AG09309 (cell line): ENCODE measurements at regions not wholly inside any gene's neighbourhood (a gene's known extent, or its start where the extent isn't known, plus 50 kb on each side); places are given as distances from the start of the nearest gene placed in this dataset.

Experiments
- DNase-seq: peaks from one replicate; pipeline ENCODE4 v3.0.0-alpha.2; 2010; ENCODE audit warnings: low read depth
- H3K4me3 ChIP-seq: 2 replicates; pipeline ENCODE4 v1.5.1; 2011; ENCODE audit warnings: mild to moderate bottlenecking, low read depth, low read length, moderate library complexity; ENCODE audit not compliant: control insufficient read depth
- TF ChIP-seq, protein P1 (sequence below): IDR thresholded peaks from 2 replicates; pipeline ENCODE4 v1.5.1; 2011; ENCODE audit warnings: mild to moderate bottlenecking, low read depth, low read length, inconsistent platforms; ENCODE audit not compliant: insufficient read depth, control insufficient read depth; ENCODE audit errors: missing control alignments

DNA sequence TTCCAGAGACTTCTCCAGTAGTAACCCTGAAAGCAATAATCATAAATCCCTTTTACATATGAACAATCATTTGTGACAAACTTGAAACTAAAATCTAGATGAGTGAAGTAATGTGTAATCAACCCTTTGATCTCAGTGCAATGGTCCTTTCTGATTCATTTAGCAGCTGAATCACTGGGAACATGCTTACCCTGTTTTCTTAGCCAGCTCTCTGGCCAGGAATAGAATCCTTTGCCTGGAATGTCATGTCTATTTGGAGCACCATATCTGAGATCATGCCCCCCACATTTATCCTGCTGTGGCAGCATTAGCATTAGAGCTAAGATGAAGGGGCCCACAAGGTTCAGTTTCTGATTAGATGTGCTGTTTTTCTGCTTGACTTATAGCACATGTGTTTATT is 309.8 kb downstream of the OXSM start:
- no peak for DNase-seq

DNA sequence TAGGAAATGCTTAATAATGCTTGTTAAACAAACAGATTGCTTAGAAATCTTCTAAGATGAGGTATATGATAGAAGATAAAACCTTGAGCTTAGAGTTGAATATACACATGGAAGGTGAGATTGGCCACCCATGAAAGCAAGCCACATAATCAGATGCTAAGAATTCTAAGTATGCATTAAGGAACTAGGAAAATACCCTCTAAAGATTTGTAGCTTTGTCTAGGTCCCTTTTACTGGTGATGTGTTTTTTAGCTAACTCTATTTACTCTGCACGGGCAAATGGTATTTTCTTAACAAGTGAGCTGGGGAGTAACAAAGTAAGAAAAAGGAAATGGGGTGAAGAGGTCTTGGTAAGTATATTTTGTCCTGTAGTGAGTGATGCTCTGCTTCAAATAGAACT is 310.3 kb downstream of the OXSM start:
- no peak overlapping the region for H3K4me3 ChIP-seq
- DNase-seq: no peak
- TF ChIP-seq, protein P1, sequence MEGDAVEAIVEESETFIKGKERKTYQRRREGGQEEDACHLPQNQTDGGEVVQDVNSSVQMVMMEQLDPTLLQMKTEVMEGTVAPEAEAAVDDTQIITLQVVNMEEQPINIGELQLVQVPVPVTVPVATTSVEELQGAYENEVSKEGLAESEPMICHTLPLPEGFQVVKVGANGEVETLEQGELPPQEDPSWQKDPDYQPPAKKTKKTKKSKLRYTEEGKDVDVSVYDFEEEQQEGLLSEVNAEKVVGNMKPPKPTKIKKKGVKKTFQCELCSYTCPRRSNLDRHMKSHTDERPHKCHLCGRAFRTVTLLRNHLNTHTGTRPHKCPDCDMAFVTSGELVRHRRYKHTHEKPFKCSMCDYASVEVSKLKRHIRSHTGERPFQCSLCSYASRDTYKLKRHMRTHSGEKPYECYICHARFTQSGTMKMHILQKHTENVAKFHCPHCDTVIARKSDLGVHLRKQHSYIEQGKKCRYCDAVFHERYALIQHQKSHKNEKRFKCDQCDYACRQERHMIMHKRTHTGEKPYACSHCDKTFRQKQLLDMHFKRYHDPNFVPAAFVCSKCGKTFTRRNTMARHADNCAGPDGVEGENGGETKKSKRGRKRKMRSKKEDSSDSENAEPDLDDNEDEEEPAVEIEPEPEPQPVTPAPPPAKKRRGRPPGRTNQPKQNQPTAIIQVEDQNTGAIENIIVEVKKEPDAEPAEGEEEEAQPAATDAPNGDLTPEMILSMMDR: no peak

More for the DNA sequence above, 309.8 kb downstream of the OXSM start:
- TF ChIP-seq, protein P1: no peak
- no peak overlapping the region for H3K4me3 ChIP-seq

GRCh38 chr3:26102376-26102775 is 312.5 kb downstream of the OXSM start:
- TF ChIP-seq, protein P1: no peak

DNA sequence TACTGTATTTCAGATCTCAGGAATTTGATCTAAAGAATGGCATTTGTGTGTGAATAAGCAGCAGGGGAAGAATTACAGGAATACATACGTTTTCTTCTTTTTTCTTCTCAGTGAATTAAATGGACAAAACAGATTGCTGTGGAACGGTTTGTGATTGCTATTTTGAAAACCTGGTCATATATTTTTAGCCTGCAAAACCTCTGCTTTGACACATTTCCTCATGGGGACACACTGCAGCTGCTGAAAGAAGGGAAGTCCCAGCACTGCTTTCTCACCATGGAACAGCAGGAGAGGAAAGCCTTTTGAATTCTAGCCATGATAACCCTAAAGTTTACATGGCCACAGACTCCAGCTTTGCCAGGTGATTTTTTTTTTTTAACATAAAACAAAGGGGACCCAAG is 315.0 kb downstream of the OXSM start:
- no peak overlapping the region for H3K4me3 ChIP-seq
- TF ChIP-seq, protein P1: no peak
- DNase-seq: no peak

More at GRCh38 chr3:26102376-26102775, 312.5 kb downstream of the OXSM start:
- H3K4me3 ChIP-seq: no peak overlapping the region
- DNase-seq: no peak

GRCh38 chr3:26105261-26105660 is 315.4 kb downstream of the OXSM start:
- TF ChIP-seq, protein P1: no peak
- no peak for DNase-seq
- no peak overlapping the region for H3K4me3 ChIP-seq

DNA sequence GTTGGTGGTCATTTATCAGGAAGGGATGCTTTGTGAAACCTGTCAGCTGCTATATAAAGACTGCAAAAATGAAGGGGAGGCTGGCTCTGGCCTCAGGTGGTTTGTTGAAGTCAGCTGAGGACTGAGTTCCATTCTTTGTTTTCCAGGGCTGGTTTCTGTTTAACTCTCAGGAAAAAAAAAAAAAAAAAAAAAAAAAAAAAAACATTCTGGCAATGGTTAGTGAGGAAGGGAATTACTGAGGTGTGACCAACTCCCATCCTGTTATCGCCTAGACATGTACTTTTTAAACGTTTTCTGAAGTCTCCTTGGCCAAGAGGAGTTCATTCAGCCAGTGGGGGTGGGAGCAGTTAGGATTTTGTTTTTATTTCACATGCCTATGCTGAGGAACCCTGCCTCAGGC is 316.3 kb downstream of the OXSM start:
- TF ChIP-seq, protein P1: no peak
- no peak for DNase-seq
- H3K4me3 ChIP-seq: no peak overlapping the region

- TF ChIP-seq, protein P1: no peak
- H3K4me3 ChIP-seq: no peak overlapping the region
- DNase-seq: no peak
Observed at GRCh38 chr3:26108846-26109489, 319.1 kb downstream of the OXSM start.
